HG03439 (cell line): ENCODE measurements at regions not wholly inside any gene's neighbourhood (a gene's known extent, or its start where the extent isn't known, plus 50 kb on each side); places are given as distances from the start of the nearest gene placed in this dataset.
"Not testable (repeated sequence)": the region's sequence is repeated elsewhere in the genome, so short reads cannot be mapped to it uniquely, and the experiment has no call there.

Source experiments
- ATAC-seq: cut with Tn5 transposase; IDR thresholded peaks from one replicate; pipeline ENCODE4 v1.9.1; 2021; ENCODE audit warnings: mild to moderate bottlenecking, moderate library complexity; ENCODE audit not compliant: unreplicated experiment

DNA sequence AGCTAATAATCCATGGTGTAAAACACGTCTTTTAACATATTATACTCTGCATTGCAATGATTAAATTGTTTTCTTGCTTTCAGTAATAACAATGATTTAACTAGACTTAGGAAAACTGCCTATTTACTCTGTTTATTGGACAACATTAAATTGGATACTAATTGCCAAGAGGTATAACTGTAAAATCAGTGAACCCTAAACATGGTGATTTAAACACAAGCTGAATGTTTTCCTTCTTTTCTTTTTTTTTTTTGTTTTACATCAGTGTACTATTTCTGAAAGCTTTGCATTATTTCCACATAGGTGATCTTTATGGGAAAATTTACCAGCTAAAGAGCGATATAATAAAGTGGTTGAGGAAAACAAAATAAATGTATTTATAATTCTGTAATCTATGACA lies 276.7 kb downstream of the PCDH7 start:
- no peak for ATAC-seq

DNA sequence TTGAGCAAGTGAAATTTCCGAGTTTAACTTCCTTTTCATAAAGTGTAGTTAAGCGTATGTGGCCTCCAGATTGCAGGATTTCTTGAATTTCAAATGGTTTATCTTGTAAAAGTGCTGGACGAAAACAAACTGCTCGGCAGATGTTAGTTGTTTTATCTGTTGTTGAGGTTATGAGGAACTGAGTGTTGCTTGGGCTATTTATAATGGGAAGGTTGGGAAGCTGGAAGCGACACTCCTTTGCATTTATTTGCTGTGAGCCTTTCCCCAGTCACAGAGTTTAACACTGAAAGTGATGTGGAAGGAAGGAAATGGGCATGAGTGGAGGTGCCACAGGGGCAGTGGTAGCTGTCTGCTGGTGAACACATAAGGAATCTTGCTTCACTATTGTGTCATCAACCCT lies 284.9 kb downstream of the PCDH7 start:
- ATAC-seq, result no peak

DNA sequence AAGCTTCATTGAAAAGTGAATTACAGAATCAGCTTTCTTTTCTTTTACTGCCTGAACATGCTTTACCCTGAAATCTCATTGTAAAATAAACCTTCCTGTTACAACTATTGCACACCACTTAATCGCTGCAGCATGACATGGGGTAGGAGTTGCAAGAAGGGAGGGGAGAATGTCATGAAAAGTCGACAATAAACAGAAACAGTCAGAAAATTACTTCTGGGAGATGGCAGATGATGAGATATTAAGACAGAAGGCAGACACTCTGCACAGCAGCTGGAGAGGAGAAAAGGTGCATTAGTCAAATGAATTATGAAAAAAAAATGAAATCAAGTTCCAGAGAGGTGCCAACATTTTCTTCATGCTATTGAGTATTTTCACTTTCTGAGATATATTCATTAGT lies 287.7 kb downstream of the PCDH7 start:
- ATAC-seq, result no peak

DNA sequence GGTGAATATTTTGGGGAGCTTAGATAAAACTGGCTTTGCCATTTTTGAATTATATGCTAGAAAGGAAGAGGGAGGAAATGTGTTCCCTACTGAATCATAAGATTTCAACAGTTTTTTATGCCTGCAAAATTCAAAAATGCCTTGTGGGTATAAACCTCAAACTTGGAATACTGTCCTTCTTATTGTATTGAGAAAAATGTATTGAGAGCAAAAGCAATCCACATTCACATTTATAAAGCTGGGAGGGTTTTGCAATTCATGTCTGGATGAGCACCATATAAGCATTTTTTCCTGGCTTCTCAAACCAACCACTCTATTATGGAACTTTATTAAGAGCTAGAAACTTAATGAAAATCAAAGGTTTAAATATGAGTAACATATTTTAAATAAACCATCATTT lies 289.8 kb downstream of the PCDH7 start:
- ATAC-seq, result no peak

DNA sequence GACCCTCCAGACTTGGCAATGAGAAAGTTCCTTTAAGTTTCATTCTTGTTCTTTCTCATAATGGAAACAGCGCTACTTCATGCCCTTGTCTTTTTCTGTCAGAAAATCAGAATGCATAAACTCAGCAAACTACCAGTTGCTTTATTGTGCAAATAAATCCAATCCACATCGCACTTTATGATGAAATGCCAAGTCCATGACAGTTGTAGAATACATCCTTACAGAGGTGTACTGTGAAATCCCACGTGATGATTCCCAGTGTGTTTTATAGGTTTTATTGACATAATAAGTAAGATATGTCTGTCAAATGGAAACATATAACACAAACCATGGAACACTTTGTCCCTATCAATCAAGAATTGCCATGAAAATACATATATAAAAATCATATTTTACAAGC lies 295.0 kb downstream of the PCDH7 start:
- ATAC-seq, result no peak

DNA sequence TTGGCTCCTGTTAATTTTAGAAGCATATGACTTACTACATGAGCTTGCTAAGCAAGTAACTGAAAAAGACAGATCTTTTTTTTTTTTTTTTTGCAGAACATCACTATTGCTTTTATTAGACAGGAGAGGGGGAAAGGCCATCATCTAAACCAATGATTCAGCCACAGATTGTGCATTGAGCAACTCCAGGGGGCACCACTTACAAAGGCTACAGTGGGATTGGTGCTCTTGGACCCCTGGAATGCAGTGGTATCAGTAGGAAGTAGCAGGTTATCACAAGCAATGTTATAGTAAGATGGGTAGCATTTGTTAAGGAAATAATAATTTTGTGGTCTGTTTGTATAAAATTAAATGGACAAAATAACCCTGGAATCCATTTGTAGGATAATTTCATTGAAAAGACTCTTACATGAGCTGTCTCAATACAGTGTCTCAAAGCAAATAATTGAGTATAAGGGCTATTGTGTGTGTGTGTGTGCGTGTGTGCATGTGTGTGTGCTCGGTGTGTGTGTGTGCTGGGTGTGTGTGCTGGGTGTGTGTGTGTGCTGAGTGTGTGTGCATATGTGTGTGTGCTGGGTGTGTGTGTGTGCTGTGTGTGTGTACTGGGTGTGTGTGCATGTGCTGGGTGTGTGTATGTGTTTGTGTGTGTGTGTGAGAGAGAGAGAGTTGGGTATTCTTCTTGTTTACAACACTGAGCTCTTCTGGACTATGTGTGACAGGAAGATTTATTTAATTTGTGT lies 296.3 kb downstream of the PCDH7 start:
- no peak for ATAC-seq

DNA sequence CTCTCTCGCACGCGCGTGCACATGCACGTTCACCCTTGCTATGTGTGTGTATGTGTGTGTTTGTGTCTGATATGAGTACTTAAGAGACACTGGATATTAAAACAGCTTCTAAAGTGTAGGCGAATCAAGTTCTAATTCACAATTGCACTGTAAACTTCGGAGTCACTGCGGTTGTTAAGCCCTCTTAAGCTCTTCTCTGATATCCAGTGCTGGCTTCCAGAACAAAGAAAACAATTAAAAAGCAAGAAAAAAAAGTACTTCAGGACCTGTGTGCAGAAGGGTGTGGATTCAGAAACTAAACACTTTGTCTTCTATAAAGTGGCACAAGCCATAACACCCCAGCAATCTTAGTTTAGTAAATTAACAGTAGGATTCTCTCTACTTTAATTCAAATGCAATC lies 300.2 kb downstream of the PCDH7 start:
- no peak for ATAC-seq

DNA sequence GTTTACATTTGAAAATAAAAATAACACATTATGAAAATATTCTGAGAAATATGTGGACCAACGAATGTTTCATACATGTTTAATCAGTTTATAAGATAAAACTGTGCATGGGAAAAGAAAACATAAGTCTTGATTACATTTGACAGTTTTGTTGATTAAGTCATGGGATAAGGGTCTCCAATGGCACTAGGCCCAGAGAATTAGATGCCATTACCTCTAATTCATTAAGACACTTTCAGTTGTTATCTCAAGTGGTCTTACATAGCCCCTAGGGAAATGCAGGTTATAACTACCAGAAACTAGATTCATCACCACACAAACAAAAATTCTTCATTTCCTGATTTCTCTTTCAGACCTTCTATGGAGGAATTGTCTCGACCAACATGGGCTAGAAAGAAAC lies 300.8 kb downstream of the PCDH7 start:
- no peak for ATAC-seq

DNA sequence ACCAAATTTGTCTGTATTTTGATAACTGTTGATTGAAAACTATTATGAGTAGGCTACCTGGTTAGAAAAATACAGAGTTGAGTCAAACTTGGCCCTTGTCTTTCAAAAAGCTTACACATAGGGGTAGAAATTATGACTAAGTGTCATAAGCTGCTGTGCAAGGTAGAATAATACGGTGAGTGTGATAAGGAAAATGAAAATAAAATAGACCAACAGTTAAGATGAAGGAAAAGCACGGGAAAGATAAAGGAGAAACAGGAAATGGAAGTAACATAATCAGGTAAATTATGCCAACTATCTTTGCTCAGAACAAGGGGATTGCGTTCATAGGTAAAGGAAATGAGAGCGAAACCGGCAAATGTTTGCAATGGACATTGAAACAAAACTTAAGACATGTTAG lies 302.5 kb downstream of the PCDH7 start:
- no peak for ATAC-seq

DNA sequence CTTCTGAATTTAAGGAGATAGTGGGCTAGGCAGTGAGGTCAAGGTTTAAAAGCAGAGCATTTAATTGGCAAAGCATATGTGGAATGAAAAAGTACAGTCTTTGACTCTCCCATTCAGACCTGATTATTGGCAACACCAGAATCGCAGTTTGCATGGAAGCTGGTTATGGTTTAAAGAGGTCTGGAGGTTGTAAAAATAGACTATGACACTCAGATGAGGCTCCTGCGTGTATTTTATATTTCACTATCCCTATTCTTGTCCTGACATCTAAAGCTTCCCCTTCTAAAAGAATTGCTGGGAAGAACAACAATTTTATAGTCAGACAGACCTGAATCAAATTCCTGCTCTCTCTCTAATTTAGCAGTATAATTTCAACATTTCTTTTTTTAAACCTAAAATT lies 302.9 kb downstream of the PCDH7 start:
- no peak for ATAC-seq

DNA sequence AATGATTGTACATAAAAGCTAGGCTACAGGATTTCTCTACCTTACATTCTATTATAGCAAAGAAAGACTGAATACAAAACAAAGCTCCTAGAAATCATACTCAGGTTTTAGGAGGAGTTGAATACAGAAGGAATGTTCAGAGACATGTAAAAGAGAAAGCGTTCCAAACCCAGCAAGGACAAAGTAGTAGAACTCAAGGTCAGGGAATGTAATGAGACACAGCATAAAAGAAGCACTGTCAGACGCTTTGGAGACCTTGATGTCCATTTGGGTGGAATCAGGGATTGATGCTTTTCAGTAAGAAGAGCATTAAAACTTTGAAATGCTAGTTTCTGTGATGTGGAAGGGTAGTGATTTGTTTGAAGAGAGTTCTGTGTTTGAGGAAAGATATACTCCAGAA lies 303.6 kb downstream of the PCDH7 start:
- no peak for ATAC-seq

DNA sequence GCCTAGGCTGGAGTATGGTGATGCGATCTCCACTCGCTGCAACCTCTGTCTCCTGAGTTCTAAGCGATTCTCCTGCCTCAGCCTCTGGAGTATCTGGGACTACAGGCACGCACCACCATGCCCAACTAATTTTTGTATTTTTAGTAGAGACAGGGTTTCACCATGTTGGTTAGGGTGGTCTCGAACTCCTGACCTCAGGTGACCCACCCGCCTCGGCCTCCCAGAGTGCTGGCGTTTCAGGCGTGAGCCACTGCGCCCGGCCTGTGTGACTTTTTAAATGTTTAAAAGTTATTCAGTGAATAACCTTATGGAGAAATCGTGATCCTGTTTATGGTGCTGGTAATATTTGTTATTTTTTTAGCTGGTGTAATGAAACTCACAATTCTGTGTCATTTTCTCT lies 304.6 kb downstream of the PCDH7 start:
- ATAC-seq, result not testable (repeated sequence)

DNA sequence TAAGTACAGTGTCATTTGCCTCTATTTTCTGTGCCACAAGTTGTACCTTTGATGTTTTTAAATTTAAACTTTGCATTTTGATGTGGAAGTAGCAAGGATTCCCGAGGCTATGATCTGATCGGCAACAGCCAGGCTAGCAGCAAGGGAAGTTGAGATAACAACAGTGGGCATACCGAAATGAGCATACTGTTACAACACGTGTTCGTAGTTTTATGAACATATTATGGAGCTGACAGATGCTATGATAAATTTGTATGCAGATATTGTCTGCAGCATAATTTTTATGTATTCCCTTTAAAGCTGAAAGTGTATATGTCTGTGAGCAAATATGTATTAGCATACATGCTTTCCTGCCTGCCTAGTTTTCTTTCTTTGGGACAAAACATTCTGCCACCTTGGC lies 306.1 kb downstream of the PCDH7 start:
- no peak for ATAC-seq

DNA sequence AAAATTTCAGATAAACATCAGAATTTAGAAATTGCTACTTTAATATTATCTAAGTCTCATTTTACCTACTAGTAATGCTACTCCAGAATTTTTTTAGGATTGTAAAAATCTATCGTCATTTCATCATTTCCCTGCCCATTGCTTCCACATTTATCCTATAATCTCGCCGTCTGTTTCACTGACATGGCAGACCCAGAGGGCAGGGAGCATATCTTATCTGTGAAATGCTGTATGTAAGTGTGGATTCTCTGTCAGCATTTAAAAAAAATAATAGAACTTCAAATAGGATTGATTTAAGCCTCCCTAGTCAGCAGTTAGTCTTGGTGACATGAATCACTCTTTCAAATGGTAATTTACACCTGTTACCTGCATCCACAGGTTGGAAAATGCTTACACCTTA lies 314.4 kb downstream of the PCDH7 start:
- no peak for ATAC-seq

DNA sequence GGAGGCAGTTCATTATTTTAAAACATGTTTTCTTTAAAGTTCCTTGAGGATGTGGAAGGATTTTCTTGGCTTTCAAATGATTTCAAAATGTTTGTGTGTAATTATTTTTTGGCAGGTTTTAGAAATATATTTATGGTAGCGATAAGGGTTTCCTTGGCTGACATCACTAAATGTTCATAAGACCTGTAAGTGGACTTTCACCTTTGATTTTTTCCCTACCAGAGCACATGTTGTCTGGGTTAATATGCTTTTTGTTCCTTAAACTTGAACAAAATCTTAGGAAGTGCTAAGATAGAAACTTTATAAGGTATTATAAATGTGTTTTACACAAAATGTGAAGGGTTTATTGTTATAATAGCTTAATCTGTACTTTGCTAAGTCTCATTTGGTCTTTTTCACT lies 315.6 kb downstream of the PCDH7 start:
- no peak for ATAC-seq

DNA sequence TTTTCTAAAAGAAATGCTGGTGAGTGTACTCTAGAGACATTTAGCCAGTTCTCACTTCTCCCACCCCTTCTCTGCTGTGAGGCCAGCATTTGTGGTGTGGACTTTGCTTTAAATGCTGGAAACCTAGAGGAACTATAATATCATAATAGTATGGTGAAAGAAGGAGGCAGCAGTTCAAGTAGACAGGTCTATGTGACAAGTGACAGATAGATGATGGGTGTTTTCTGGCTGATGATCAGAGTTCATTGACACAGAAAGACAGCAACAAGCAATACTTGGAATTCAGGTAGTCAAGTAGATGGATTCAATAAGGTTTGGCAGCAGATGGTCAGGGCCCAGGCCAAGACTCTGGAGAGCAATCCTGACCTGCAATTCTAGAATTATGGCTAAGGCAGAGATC lies 317.5 kb downstream of the PCDH7 start:
- ATAC-seq, result no peak

DNA sequence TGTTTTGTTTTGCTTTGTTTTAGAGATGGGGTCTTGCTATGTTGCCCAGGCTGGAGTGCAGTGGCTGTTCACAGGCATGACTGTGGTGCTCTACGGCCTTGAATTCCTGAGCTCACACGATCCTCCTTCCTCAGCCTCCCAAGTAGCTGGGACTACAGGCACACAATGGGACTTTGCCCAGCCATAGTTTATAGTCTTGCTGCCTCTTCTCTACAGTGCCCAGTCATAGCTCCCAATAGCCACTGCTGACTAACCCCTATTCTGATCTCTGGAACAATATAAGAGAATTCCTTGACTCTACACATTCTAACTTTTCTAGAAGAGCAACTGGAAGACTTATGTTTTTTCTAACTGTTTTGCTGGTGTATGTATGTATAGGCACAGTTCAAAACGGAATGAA lies 319.2 kb downstream of the PCDH7 start:
- no peak for ATAC-seq

DNA sequence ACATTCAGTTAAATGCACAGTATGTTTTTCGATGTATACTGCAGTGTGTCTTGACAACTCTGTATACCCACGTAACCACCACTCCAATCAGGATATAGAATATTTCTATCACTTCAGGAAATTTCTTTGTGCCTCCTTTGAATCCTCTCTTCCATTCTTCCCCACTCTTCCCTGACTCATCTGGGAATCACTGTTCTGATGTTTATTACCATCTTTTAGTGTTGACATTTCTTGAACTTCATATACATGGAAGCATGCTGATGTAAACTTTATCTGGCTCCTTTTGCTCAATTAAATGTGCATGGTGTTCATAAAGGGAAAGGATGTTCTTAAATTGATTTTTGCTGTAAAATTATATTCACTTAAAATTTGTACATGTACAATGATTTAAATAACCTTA lies 319.9 kb downstream of the PCDH7 start:
- ATAC-seq, result no peak

DNA sequence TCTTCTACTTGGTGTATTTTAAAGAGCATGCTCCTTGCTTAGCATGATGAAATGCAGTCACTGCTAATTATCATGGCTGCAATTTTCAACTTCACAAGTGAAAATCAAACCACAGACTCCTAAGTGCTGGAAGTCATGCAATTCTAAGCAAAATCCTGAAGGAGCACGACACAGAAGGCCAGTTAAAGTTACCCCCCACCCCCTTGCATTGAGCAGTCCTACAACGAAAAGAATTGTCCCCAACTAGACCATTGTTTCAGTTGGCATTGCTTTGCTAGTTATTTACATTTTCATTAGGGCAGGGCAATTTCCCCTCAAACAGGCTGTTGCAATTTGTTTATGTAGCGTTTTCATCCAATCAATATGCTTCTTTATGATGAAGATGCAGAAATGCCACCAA lies 321.2 kb downstream of the PCDH7 start:
- no peak for ATAC-seq

DNA sequence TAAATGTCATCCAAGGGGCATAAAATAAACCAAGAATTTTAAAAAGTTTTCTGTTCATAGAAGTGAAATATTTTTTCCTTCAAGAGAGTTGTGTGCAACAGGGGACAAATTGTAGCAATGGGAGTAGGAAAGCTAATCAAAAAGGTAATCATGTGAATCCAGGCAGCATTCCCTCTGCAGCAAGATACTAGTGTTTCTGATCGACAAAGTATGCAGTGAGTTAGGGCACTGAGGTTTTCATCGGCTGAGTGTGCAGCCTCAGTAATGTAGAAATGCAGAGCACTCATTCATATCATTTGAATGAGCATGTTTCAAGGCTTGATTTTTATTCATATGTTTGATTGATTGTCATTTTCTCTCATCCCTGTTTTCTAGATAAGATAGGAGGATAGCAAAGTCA lies 321.7 kb downstream of the PCDH7 start:
- ATAC-seq, result no peak

DNA sequence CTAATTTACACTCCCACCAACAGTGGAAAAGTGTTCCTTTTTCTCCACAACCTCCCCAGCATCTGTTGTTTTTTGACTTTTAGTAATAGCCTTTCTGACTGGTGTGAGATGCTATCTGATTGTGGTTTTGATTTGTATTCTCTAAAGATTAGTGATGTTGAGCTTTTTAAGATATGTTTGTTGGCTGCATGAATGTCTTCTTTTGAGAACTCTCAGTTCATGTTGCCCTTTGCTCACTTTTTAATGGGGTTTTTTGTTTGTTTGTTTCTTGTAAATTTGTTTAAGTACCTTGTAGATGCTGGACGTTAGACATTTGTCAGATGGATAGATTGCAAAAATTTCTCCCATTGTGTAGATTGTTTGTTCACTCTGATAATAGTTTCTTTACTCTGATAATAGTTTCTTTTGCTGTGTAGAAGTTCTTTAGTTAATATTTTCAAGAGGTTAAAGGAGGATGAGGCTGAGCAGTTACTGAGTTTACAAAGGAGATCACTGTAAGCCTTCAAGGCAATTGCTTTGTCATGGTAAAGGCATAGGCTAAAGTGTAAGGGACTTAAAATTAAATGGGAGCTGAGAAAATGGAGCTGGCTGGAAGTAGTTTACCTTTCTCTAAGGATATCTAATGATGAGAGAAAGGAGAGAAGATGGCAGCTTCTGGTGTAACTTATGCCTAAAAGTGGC lies 323.4 kb downstream of the PCDH7 start:
- no peak for ATAC-seq

DNA sequence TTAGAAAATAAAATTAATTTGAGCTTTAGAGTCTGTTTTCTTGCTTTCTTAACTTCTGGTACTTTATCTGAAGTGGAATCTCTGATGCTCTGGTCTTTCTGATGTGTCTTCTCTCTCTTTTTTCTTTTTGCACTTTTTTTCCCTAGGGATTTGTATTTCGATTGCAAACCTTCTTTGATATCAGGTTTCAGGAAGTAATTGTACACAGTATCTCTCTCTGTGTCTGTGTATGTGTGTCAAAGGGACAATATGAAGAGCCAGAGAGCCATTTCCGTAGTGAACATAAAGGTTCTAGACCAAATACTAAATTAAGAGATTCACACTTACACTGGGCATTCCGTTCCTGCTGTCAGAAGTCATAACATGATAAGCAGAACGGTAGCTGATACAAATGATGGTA lies 325.0 kb downstream of the PCDH7 start:
- no peak for ATAC-seq
